Liver (tissue), 3 donors: ENCODE measurements at regions not wholly inside any gene's neighbourhood (a gene's known extent, or its start where the extent isn't known, plus 50 kb on each side); places are given as distances from the start of the nearest gene placed in this dataset.

Source experiments
- ATF3 ChIP-seq: IDR thresholded peaks from 2 replicates; pipeline ENCODE4 v1.6.1; 2016; ENCODE audit warnings: antibody characterized with exemption
- FOXA1 ChIP-seq: IDR thresholded peaks from 2 replicates; pipeline ENCODE4 v1.6.1; 2016; ENCODE audit warnings: antibody characterized with exemption
- GABPA ChIP-seq, 2 donors: IDR thresholded peaks in 1 of 2; conservative IDR thresholded peaks in 1 of 2; 2 replicates each; pipeline ENCODE4 v1.6.1; 2016; ENCODE audit warnings: antibody characterized with exemption in 2 of 2, mild to moderate bottlenecking in 1 of 2, moderate library complexity in 1 of 2
- HNF4A ChIP-seq, 2 donors: conservative IDR thresholded peaks; 2 replicates each; pipeline ENCODE4 v1.6.1; 2016; ENCODE audit warnings: antibody characterized with exemption in 2 of 2, mild to moderate bottlenecking in 2 of 2
- HNF4G ChIP-seq: IDR thresholded peaks from 2 replicates; pipeline ENCODE4 v1.6.1; 2016; ENCODE audit warnings: antibody characterized with exemption
- RAD21 ChIP-seq, 2 donors: IDR thresholded peaks; 2 replicates each; pipeline ENCODE4 v1.6.1; 2016; ENCODE audit warnings: antibody characterized with exemption in 2 of 2, mild to moderate bottlenecking in 2 of 2
- SP1 ChIP-seq: IDR thresholded peaks from 2 replicates; pipeline ENCODE4 v1.6.1; 2018; ENCODE audit warnings: antibody characterized with exemption, mild to moderate bottlenecking
- TAF1 ChIP-seq: conservative IDR thresholded peaks from 2 replicates; pipeline ENCODE4 v1.6.1; 2016; ENCODE audit warnings: antibody characterized with exemption, mild to moderate bottlenecking
- YY1 ChIP-seq: IDR thresholded peaks from 2 replicates; pipeline ENCODE4 v1.6.1; 2016; ENCODE audit warnings: antibody characterized with exemption, mild to moderate bottlenecking
- TF ChIP-seq, protein P1 (sequence below): fragments of 150-350 bp; IDR thresholded peaks from 2 replicates; pipeline ENCODE4 v1.5.1; 2017; ENCODE audit warnings: improper control_type of control experiment, low read depth, low read length; ENCODE audit not compliant: missing input control
- TF ChIP-seq, protein P2 (sequence below): IDR thresholded peaks from 2 replicates; pipeline ENCODE4 v1.6.1; 2016; ENCODE audit warnings: antibody characterized with exemption
- TF ChIP-seq, protein P3 (sequence below): IDR thresholded peaks from 2 replicates; pipeline ENCODE4 v1.6.1; 2016; ENCODE audit warnings: antibody characterized with exemption, mild to moderate bottlenecking
- TF ChIP-seq, protein P4 (sequence below): IDR thresholded peaks from 2 replicates; pipeline ENCODE4 v1.6.1; 2016; ENCODE audit warnings: antibody characterized with exemption
- donor health status: healthy.
- donor health status: healthy.

DNA sequence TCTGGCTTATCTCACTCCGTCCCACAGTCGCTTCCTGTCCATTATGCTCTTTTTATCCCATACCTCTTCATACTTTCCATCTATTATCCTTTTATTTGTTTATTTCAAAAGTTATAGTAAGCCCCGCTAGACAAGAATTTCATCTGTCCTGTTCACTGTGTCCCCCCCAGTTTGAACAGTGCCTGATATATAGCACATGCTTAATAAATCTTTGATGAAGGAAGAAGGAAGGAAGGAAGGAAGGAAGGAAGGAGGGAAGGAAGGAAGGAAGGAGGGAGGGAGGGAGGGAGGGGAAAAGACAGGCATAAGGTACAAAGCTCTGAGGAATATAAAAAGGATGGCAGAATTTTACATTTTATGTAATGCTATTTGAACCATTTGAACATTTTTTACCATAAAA, 324.7 kb downstream of the GXYLT1 start:
- TF ChIP-seq, protein P1, sequence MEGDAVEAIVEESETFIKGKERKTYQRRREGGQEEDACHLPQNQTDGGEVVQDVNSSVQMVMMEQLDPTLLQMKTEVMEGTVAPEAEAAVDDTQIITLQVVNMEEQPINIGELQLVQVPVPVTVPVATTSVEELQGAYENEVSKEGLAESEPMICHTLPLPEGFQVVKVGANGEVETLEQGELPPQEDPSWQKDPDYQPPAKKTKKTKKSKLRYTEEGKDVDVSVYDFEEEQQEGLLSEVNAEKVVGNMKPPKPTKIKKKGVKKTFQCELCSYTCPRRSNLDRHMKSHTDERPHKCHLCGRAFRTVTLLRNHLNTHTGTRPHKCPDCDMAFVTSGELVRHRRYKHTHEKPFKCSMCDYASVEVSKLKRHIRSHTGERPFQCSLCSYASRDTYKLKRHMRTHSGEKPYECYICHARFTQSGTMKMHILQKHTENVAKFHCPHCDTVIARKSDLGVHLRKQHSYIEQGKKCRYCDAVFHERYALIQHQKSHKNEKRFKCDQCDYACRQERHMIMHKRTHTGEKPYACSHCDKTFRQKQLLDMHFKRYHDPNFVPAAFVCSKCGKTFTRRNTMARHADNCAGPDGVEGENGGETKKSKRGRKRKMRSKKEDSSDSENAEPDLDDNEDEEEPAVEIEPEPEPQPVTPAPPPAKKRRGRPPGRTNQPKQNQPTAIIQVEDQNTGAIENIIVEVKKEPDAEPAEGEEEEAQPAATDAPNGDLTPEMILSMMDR: no peak
- TF ChIP-seq SP1 (no peak), FOXA1 (no peak), ATF3 (no peak), RAD21 (IDR thresholded peaks at IDR 0.05) (no peak), YY1 (no peak), GABPA (IDR thresholded peaks at IDR 0.05 in 1 of 2, conservative IDR thresholded peaks at IDR 0.05 in 1 of 2) (no peak), TAF1 (no peak), HNF4A (conservative IDR thresholded peaks at IDR 0.05) (no peak), HNF4G (no peak)
- TF ChIP-seq, protein P2, sequence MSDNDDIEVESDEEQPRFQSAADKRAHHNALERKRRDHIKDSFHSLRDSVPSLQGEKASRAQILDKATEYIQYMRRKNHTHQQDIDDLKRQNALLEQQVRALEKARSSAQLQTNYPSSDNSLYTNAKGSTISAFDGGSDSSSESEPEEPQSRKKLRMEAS: no peak
- TF ChIP-seq, protein P3, sequence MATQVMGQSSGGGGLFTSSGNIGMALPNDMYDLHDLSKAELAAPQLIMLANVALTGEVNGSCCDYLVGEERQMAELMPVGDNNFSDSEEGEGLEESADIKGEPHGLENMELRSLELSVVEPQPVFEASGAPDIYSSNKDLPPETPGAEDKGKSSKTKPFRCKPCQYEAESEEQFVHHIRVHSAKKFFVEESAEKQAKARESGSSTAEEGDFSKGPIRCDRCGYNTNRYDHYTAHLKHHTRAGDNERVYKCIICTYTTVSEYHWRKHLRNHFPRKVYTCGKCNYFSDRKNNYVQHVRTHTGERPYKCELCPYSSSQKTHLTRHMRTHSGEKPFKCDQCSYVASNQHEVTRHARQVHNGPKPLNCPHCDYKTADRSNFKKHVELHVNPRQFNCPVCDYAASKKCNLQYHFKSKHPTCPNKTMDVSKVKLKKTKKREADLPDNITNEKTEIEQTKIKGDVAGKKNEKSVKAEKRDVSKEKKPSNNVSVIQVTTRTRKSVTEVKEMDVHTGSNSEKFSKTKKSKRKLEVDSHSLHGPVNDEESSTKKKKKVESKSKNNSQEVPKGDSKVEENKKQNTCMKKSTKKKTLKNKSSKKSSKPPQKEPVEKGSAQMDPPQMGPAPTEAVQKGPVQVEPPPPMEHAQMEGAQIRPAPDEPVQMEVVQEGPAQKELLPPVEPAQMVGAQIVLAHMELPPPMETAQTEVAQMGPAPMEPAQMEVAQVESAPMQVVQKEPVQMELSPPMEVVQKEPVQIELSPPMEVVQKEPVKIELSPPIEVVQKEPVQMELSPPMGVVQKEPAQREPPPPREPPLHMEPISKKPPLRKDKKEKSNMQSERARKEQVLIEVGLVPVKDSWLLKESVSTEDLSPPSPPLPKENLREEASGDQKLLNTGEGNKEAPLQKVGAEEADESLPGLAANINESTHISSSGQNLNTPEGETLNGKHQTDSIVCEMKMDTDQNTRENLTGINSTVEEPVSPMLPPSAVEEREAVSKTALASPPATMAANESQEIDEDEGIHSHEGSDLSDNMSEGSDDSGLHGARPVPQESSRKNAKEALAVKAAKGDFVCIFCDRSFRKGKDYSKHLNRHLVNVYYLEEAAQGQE: no peak
- TF ChIP-seq, protein P4, sequence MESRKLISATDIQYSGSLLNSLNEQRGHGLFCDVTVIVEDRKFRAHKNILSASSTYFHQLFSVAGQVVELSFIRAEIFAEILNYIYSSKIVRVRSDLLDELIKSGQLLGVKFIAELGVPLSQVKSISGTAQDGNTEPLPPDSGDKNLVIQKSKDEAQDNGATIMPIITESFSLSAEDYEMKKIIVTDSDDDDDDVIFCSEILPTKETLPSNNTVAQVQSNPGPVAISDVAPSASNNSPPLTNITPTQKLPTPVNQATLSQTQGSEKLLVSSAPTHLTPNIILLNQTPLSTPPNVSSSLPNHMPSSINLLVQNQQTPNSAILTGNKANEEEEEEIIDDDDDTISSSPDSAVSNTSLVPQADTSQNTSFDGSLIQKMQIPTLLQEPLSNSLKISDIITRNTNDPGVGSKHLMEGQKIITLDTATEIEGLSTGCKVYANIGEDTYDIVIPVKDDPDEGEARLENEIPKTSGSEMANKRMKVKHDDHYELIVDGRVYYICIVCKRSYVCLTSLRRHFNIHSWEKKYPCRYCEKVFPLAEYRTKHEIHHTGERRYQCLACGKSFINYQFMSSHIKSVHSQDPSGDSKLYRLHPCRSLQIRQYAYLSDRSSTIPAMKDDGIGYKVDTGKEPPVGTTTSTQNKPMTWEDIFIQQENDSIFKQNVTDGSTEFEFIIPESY: no peak
